Fibroblast of lung (primary cell): ENCODE measurements at regions not wholly inside any gene's neighbourhood (a gene's known extent, or its start where the extent isn't known, plus 50 kb on each side); places are given as distances from the start of the nearest gene placed in this dataset.

Experiments
- DNase-seq, 2 donors: peaks; one replicate each; pipeline versions ENCODE4 v3.0.0 to v3.0.0-alpha.2; 2010; ENCODE audit warnings: low read depth in 2 of 2
- H2AFZ ChIP-seq: 2 replicates; pipeline ENCODE4 v1.5.1; 2012; ENCODE audit warnings: low read length, control low read depth, inconsistent platforms
- H3K27ac ChIP-seq: 2 replicates; pipeline ENCODE4 v1.5.1; 2011; ENCODE audit warnings: low read length, control low read depth; ENCODE audit not compliant: insufficient read depth
- H3K27me3 ChIP-seq: 2 replicates; pipeline ENCODE4 v1.5.1; 2011; ENCODE audit warnings: mild to moderate bottlenecking, low read length; ENCODE audit not compliant: control insufficient read depth, insufficient read depth
- H3K36me3 ChIP-seq: 2 replicates; pipeline ENCODE4 v1.5.1; 2011; ENCODE audit warnings: low read length; ENCODE audit not compliant: control insufficient read depth, insufficient read depth
- H3K4me1 ChIP-seq: 2 replicates; pipeline ENCODE4 v1.5.1; 2011; ENCODE audit warnings: low read length; ENCODE audit not compliant: control insufficient read depth, insufficient read depth; ENCODE audit errors: extremely low read depth
- H3K4me2 ChIP-seq: 2 replicates; pipeline ENCODE4 v1.5.1; 2011; ENCODE audit warnings: low read length, control low read depth; ENCODE audit not compliant: insufficient read depth; ENCODE audit errors: extremely low read depth
- H3K4me3 ChIP-seq, 4 experiments: fragments of 200-600 bp in 1 of 4; sonication (generic) in 1 of 4; replicated peaks in 1 of 4; 2 replicates each; pipeline ENCODE4 v1.5.1; 2011 to 2016; ENCODE audit warnings: low read length in 4 of 4, low read depth in 3 of 4, mild to moderate bottlenecking in 3 of 4, control low read depth in 2 of 4, inconsistent platforms in 1 of 4, mixed read lengths in 1 of 4; ENCODE audit not compliant: insufficient read depth in 1 of 4; ENCODE audit errors: control extremely low read depth in 1 of 4
- H3K79me2 ChIP-seq: 2 replicates; pipeline ENCODE4 v1.5.1; 2012; ENCODE audit warnings: mild to moderate bottlenecking, low read length, inconsistent platforms; ENCODE audit not compliant: control insufficient read depth, insufficient read depth
- H3K9ac ChIP-seq: 2 replicates; pipeline ENCODE4 v1.5.1; 2011; ENCODE audit warnings: mild to moderate bottlenecking, low read length, control low read depth; ENCODE audit not compliant: insufficient read depth
- H3K9me3 ChIP-seq: 2 replicates; pipeline ENCODE4 v1.5.1; 2012; ENCODE audit warnings: low read depth, low read length; ENCODE audit not compliant: control insufficient read depth, insufficient read depth
- H4K20me1 ChIP-seq: 2 replicates; pipeline ENCODE4 v1.5.1; 2011; ENCODE audit warnings: low read length; ENCODE audit not compliant: control insufficient read depth, insufficient read depth; ENCODE audit errors: extremely low read depth
- EZH2 ChIP-seq: IDR thresholded peaks from 2 replicates; pipeline ENCODE4 v1.5.1; 2012; ENCODE audit warnings: low read length, control low read depth, mild to moderate bottlenecking; ENCODE audit errors: missing control alignments
- TF ChIP-seq, protein P1 (sequence below), 2 donors: IDR thresholded peaks in 1 of 2; conservative IDR thresholded peaks in 1 of 2; 1 replicate in 1 of 2; 2 replicates in 1 of 2; pipeline ENCODE4 v1.5.1; 2011 to 2012; ENCODE audit warnings: low read length in 2 of 2, control low read depth in 1 of 2, inconsistent platforms in 1 of 2, low read depth in 1 of 2, mild to moderate bottlenecking in 1 of 2

DNA sequence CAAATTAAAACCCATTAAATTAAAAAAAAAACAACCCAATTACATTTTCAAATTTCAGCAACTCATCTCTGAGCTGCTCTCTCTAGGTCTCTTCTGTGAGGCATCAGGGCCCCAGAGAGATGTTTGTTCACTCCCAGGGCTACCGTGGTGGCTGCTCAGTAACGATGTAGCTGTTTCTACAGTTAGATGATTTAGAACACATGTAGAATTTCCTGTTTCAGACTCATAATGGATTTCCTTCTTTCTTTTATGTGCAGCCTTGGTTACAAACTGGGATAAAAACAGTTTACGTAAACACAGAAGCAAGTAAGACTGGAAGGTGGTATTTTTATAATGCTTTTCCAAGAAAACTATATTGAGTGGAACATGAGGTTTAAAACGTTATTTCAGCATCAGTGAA, 116.1 kb upstream of the CCN2 start:
- Histone ChIP-seq H4K20me1 (no peaks in the 10 kb centered on the region), H2AFZ (peak overlapping the region; percentile 6), H3K4me1 (peaks cover 9% of the 10 kb centered on the region), H3K4me2 (no peak overlapping the region), H3K4me3 (no peak overlapping the region), H3K9ac (no peak overlapping the region), H3K9me3 (no peaks in the 10 kb centered on the region), H3K36me3 (no peaks in the 10 kb centered on the region), H3K79me2 (no peaks in the 10 kb centered on the region), H3K27me3 (no peaks in the 10 kb centered on the region), H3K27ac (no peak overlapping the region)
- no peak for DNase-seq
- TF ChIP-seq EZH2, result no peak
- TF ChIP-seq, protein P1, sequence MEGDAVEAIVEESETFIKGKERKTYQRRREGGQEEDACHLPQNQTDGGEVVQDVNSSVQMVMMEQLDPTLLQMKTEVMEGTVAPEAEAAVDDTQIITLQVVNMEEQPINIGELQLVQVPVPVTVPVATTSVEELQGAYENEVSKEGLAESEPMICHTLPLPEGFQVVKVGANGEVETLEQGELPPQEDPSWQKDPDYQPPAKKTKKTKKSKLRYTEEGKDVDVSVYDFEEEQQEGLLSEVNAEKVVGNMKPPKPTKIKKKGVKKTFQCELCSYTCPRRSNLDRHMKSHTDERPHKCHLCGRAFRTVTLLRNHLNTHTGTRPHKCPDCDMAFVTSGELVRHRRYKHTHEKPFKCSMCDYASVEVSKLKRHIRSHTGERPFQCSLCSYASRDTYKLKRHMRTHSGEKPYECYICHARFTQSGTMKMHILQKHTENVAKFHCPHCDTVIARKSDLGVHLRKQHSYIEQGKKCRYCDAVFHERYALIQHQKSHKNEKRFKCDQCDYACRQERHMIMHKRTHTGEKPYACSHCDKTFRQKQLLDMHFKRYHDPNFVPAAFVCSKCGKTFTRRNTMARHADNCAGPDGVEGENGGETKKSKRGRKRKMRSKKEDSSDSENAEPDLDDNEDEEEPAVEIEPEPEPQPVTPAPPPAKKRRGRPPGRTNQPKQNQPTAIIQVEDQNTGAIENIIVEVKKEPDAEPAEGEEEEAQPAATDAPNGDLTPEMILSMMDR (conservative IDR thresholded peaks at IDR 0.05 in 1 of 2, IDR thresholded peaks at IDR 0.05 in 1 of 2; ENCODE audit: low read depth in 1 of 2, low read length in 2 of 2), result no peak

DNA sequence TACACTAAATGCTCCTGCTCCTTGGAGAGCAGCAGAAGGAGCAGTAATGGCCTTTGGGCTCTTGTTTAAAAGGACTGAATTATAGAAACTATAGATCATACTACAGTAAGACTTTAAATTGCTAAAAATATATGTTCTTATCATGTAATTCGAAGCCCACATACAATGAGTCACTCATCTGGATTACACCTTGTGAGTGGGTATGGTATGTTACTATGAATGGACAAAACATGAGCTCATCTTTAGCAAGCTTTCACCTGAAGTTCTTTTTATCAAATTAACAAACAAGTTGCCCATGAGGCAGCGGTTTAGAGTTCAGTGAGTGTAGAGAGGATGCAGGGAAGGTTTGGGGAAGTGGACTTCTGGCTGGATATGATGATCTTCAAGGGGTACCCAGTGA, 114.4 kb upstream of the CCN2 start:
- H3K4me2 ChIP-seq, result no peak overlapping the region
- H3K36me3 ChIP-seq, result no peaks in the 10 kb centered on the region
- H3K9me3 ChIP-seq, result no peaks in the 10 kb centered on the region
- H4K20me1 ChIP-seq, result no peaks in the 10 kb centered on the region
- TF ChIP-seq, protein P1 (conservative IDR thresholded peaks at IDR 0.05 in 1 of 2, IDR thresholded peaks at IDR 0.05 in 1 of 2; ENCODE audit: low read depth in 1 of 2, low read length in 2 of 2), result no peak
- TF ChIP-seq EZH2, result no peak
- no peaks in the 10 kb centered on the region for H3K79me2 ChIP-seq
- H2AFZ ChIP-seq, result no peak overlapping the region
- H3K27me3 ChIP-seq, result no peaks in the 10 kb centered on the region
- H3K4me3 ChIP-seq, result no peak overlapping the region
- no peak overlapping the region for H3K9ac ChIP-seq
- H3K27ac ChIP-seq, result no peak overlapping the region
- peak in 1 of 2 donors; percentile 63 for DNase-seq
- H3K4me1 ChIP-seq, result peaks cover 11% of the 10 kb centered on the region

DNA sequence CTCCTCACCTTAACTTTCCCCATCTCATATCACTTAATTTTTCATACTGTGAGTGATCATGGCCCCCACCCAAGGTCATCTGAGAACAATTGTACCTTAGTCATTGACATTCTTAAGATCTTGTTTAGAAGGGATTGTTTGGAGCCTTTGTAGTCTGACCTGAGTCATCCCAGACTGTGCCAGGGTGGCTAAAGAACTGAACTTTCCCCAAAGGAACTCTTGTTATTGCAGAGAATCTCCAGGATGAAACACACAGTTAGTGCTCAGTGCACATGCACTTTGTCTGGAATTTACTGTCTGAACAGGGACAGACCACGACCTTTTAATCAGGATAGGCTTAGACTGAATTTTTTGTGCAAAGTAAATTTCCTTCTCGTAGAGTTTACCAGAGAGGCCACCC, 112.6 kb upstream of the CCN2 start:
- H3K9ac ChIP-seq, result no peak overlapping the region
- no peak overlapping the region for H3K27ac ChIP-seq
- H3K4me3 ChIP-seq, result no peak overlapping the region
- no peaks in the 10 kb centered on the region for H3K79me2 ChIP-seq
- peaks cover 15% of the 10 kb centered on the region for H3K4me1 ChIP-seq
- no peaks in the 10 kb centered on the region for H3K36me3 ChIP-seq
- peak; percentile 57 to 95 for DNase-seq
- no peaks in the 10 kb centered on the region for H4K20me1 ChIP-seq
- H3K4me2 ChIP-seq, result no peak overlapping the region
- TF ChIP-seq, protein P1 (conservative IDR thresholded peaks at IDR 0.05 in 1 of 2, IDR thresholded peaks at IDR 0.05 in 1 of 2; ENCODE audit: low read depth in 1 of 2, low read length in 2 of 2), result no peak
- no peak for TF ChIP-seq EZH2
- no peaks in the 10 kb centered on the region for H3K9me3 ChIP-seq
- no peaks in the 10 kb centered on the region for H3K27me3 ChIP-seq
- no peak overlapping the region for H2AFZ ChIP-seq
